Ovary (tissue), 7 donors: ENCODE measurements at regions not wholly inside any gene's neighbourhood (a gene's known extent, or its start where the extent isn't known, plus 50 kb on each side); places are given as distances from the start of the nearest gene placed in this dataset.

Source experiments
- DNase-seq, 5 donors: peaks; one replicate each; pipeline ENCODE4 v3.0.0-alpha.2; 2019 to 2020
- H3K27ac ChIP-seq, 2 donors: fragments of 200-600 bp; one replicate each; pipeline versions ENCODE4 v1.5.1 to v1.8.0; 2019 to 2022
- H3K27me3 ChIP-seq: fragments of 200-600 bp; one replicate; pipeline ENCODE4 v1.8.0; 2022
- H3K36me3 ChIP-seq: fragments of 200-600 bp; sonication (generic); one replicate; pipeline ENCODE4 v1.5.1; 2019
- H3K4me1 ChIP-seq: one replicate; pipeline ENCODE4 v1.8.1; 2013; ENCODE audit warnings: mild to moderate bottlenecking, moderate library complexity; ENCODE audit not compliant: insufficient read depth
- H3K4me3 ChIP-seq: fragments of 200-600 bp; sonication (generic); one replicate; pipeline ENCODE4 v1.5.1; 2017
- H3K9me3 ChIP-seq, 2 donors: fragments of 200-600 bp in 1 of 2; sonication (generic) in 1 of 2; one replicate each; pipeline versions ENCODE4 v1.5.1 to v1.8.1; 2013 to 2019; ENCODE audit warnings: mild to moderate bottlenecking in 1 of 2, moderate library complexity in 1 of 2
- EP300 ChIP-seq: sonication (generic); formaldehyde crosslinking; IDR thresholded peaks from one replicate; pipeline ENCODE4 v1.6.1; 2017; ENCODE audit warnings: antibody characterized with exemption
- POLR2A ChIP-seq: fragments of 450-650 bp; IDR thresholded peaks from one replicate; pipeline ENCODE4 v1.6.1; 2017; ENCODE audit warnings: antibody characterized with exemption, mild to moderate bottlenecking, moderate library complexity
- WGBS, 3 donors: extraction: QIAGEN DNeasy Blood & Tissue Kit in 1 of 3; methylation state at CpG; one replicate each; pipeline versions ENCODE4 v1.1.5 to v1.1.7; 2013 to 2017; 5-methylcytosine and 5-hydroxymethylcytosine counted together
- intact Hi-C, 4 donors: fragments of 100-400 bp; cut with DNase I; formaldehyde crosslinking; loops; one replicate each; pipeline versions ENCODE4 v1.11.0 to v1.15.1; 2022 to 2023
- TF ChIP-seq, protein P1 (sequence below), 3 donors: fragments of 450-650 bp in 2 of 3; fragments of 200-600 bp in 1 of 3; IDR thresholded peaks; one replicate each; pipeline versions ENCODE4 v1.5.1 to v1.8.0; 2016 to 2022; ENCODE audit warnings: antibody characterized with exemption in 3 of 3, mild to moderate bottlenecking in 1 of 3
- donor health status: DM: no; HTN: no; CAD: no; lungs with moderate emphysema.
- donor health status: DM: no; HTN: no; CAD: no.
- donor health status: Bipolar disorder and iron deficiency.
- donor health status: DM: no; HTN: no; CAD: no.
- donor health status: DM: yes; HTN: yes; CAD: no.

GRCh38 chr4:92074839-92075238 is 228.9 kb upstream of the GRID2 start:
- no peak overlapping the region for H3K4me3 ChIP-seq
- no peaks in the 10 kb centered on the region for H3K27me3 ChIP-seq
- intact Hi-C loops = no loop called here
- H3K36me3 ChIP-seq = no peaks in the 10 kb centered on the region
- DNase-seq = no peak
- no peaks in the 10 kb centered on the region for H3K4me1 ChIP-seq
- H3K9me3 ChIP-seq = no peaks in the 10 kb centered on the region
- TF ChIP-seq EP300 = no peak
- TF ChIP-seq POLR2A = no peak
- TF ChIP-seq, protein P1, sequence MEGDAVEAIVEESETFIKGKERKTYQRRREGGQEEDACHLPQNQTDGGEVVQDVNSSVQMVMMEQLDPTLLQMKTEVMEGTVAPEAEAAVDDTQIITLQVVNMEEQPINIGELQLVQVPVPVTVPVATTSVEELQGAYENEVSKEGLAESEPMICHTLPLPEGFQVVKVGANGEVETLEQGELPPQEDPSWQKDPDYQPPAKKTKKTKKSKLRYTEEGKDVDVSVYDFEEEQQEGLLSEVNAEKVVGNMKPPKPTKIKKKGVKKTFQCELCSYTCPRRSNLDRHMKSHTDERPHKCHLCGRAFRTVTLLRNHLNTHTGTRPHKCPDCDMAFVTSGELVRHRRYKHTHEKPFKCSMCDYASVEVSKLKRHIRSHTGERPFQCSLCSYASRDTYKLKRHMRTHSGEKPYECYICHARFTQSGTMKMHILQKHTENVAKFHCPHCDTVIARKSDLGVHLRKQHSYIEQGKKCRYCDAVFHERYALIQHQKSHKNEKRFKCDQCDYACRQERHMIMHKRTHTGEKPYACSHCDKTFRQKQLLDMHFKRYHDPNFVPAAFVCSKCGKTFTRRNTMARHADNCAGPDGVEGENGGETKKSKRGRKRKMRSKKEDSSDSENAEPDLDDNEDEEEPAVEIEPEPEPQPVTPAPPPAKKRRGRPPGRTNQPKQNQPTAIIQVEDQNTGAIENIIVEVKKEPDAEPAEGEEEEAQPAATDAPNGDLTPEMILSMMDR (IDR thresholded peaks at IDR 0.05) = no peak
- no peak overlapping the region for H3K27ac ChIP-seq

- WGBS, 3 donors = 95 to 100% (median 97%) methylated on average over 7 of the region's 7 CpGs
- no peaks in the 10 kb centered on the region for H3K9me3 ChIP-seq
- no peak for DNase-seq
- intact Hi-C loops = no loop called here
- no peaks in the 10 kb centered on the region for H3K4me1 ChIP-seq
- H3K27ac ChIP-seq = no peak overlapping the region
- TF ChIP-seq POLR2A (no peak), EP300 (no peak)
- TF ChIP-seq, protein P1 (IDR thresholded peaks at IDR 0.05) = no peak
- H3K4me3 ChIP-seq = no peak overlapping the region
- H3K36me3 ChIP-seq = no peaks in the 10 kb centered on the region
- H3K27me3 ChIP-seq = no peaks in the 10 kb centered on the region
Measured at GRCh38 chr4:92090887-92091286, 212.9 kb upstream of the GRID2 start.

- no peak overlapping the region for H3K27ac ChIP-seq
- no peak for DNase-seq
- no peaks in the 10 kb centered on the region for H3K9me3 ChIP-seq
- H3K4me3 ChIP-seq = no peak overlapping the region
- no peaks in the 10 kb centered on the region for H3K27me3 ChIP-seq
- no peaks in the 10 kb centered on the region for H3K4me1 ChIP-seq
- intact Hi-C loops = no loop called here
- TF ChIP-seq EP300 = no peak
- TF ChIP-seq POLR2A = no peak
- TF ChIP-seq, protein P1 (IDR thresholded peaks at IDR 0.05) = no peak
- WGBS, 3 donors = 84 to 87% (median 87%) methylated on average over 6 of the region's 6 CpGs
- no peaks in the 10 kb centered on the region for H3K36me3 ChIP-seq
Measured at GRCh38 chr4:92091335-92091734, 212.4 kb upstream of the GRID2 start.

GRCh38 chr4:92099861-92100260 is 203.9 kb upstream of the GRID2 start:
- no peaks in the 10 kb centered on the region for H3K36me3 ChIP-seq
- intact Hi-C loops = no loop called here
- no peak for TF ChIP-seq EP300
- TF ChIP-seq, protein P1 (IDR thresholded peaks at IDR 0.05) = no peak
- no peak for TF ChIP-seq POLR2A
- no peaks in the 10 kb centered on the region for H3K9me3 ChIP-seq
- peaks cover 1% of the 10 kb centered on the region for H3K4me1 ChIP-seq
- no peaks in the 10 kb centered on the region for H3K27me3 ChIP-seq
- 8 to 11% (median 11%) methylated on average over 2 of the region's 2 CpGs for WGBS, 3 donors
- H3K27ac ChIP-seq = no peak overlapping the region
- no peak overlapping the region for H3K4me3 ChIP-seq
- no peak for DNase-seq

GRCh38 chr4:92100975-92101374 is 202.8 kb upstream of the GRID2 start:
- H3K4me3 ChIP-seq = no peak overlapping the region
- no peaks in the 10 kb centered on the region for H3K27me3 ChIP-seq
- no peaks in the 10 kb centered on the region for H3K36me3 ChIP-seq
- TF ChIP-seq POLR2A (no peak), EP300 (no peak)
- TF ChIP-seq, protein P1 (IDR thresholded peaks at IDR 0.05) = no peak
- H3K4me1 ChIP-seq = peaks cover 1% of the 10 kb centered on the region
- no peak for DNase-seq
- intact Hi-C loops = no loop called here
- H3K9me3 ChIP-seq = no peaks in the 10 kb centered on the region
- H3K27ac ChIP-seq = no peak overlapping the region
